ENCODE measurements at regions not wholly inside any gene's neighbourhood (a gene's known extent, or its start where the extent isn't known, plus 50 kb on each side); places are given as distances from the start of the nearest gene placed in this dataset.

GRCh38 chr13:57877601-57878000 lies 246.1 kb downstream of the PCDH17 start:
- H3K9me3 ChIP-seq (ENCODE audit: control insufficient read depth in 4 of 4, low read length in 3 of 4): no peaks in the 10 kb centered on the region
- H3K9ac ChIP-seq (ENCODE audit: low read depth in 1 of 2, low read length in 2 of 2): no peak overlapping the region
- H3K4me3 ChIP-seq (ENCODE audit: low read depth in 1 of 3, low read length in 3 of 3): no peak overlapping the region
- H3K27me3 ChIP-seq (ENCODE audit: control insufficient read depth in 4 of 4, insufficient read depth in 4 of 4, low read length in 3 of 4): no peaks in the 10 kb centered on the region
- H3K36me3 ChIP-seq (ENCODE audit: control insufficient read depth in 4 of 4, insufficient read depth in 3 of 4, low read depth in 1 of 4, low read length in 3 of 4): no peaks in the 10 kb centered on the region
- 86% methylated on average over 2 of the region's 2 CpGs for WGBS
- H3K27ac ChIP-seq (ENCODE audit: low read depth in 1 of 2, low read length in 2 of 2): no peak overlapping the region
- TF ChIP-seq EGR1 (IDR thresholded peaks at IDR 0.05; ENCODE audit: low read depth in 2 of 2) (no peak), MAX (IDR thresholded peaks at IDR 0.05) (no peak), SP1 (IDR thresholded peaks at IDR 0.05) (no peak), REST (IDR thresholded peaks at IDR 0.05) (no peak), RAD21 (IDR thresholded peaks at IDR 0.05) (no peak), TAF1 (conservative IDR thresholded peaks at IDR 0.05) (no peak), YY1 (IDR thresholded peaks at IDR 0.05) (no peak), GABPA (IDR thresholded peaks at IDR 0.05 in 1 of 2, conservative IDR thresholded peaks at IDR 0.05 in 1 of 2) (no peak), ATF3 (IDR thresholded peaks at IDR 0.05) (no peak), RXRA (IDR thresholded peaks at IDR 0.05) (no peak), CTCF (IDR thresholded peaks at IDR 0.05; ENCODE audit: low read depth, low read length, missing input control) (no peak)
- no peak for DNase-seq (ENCODE audit: low spot score)
- no peaks in the 10 kb centered on the region for H3K4me1 ChIP-seq (ENCODE audit: control insufficient read depth in 4 of 4, insufficient read depth in 4 of 4, low read length in 3 of 4)

GRCh38 chr13:57878291-57878690 lies 246.7 kb downstream of the PCDH17 start:
- Histone ChIP-seq H3K4me1 (ENCODE audit: control insufficient read depth in 4 of 4, insufficient read depth in 4 of 4, low read length in 3 of 4) (no peaks in the 10 kb centered on the region), H3K9me3 (ENCODE audit: control insufficient read depth in 4 of 4, low read length in 3 of 4) (no peaks in the 10 kb centered on the region), H3K4me3 (ENCODE audit: low read depth in 1 of 3, low read length in 3 of 3) (no peak overlapping the region), H3K9ac (ENCODE audit: low read depth in 1 of 2, low read length in 2 of 2) (no peak overlapping the region), H3K36me3 (ENCODE audit: control insufficient read depth in 4 of 4, insufficient read depth in 3 of 4, low read depth in 1 of 4, low read length in 3 of 4) (no peaks in the 10 kb centered on the region), H3K27ac (ENCODE audit: low read depth in 1 of 2, low read length in 2 of 2) (no peak overlapping the region), H3K27me3 (ENCODE audit: control insufficient read depth in 4 of 4, insufficient read depth in 4 of 4, low read length in 3 of 4) (no peaks in the 10 kb centered on the region)
- no peak for DNase-seq (ENCODE audit: low spot score)
- TF ChIP-seq NR2F2 (IDR thresholded peaks at IDR 0.05): no peak
- 59% methylated on average over 2 of the region's 2 CpGs for WGBS

- H3K9me3 ChIP-seq (ENCODE audit: control insufficient read depth in 4 of 4, low read length in 3 of 4): no peaks in the 10 kb centered on the region
- H3K9ac ChIP-seq (ENCODE audit: low read depth in 1 of 2, low read length in 2 of 2): no peak overlapping the region
- no peak overlapping the region for H3K4me3 ChIP-seq (ENCODE audit: low read depth in 1 of 3, low read length in 3 of 3)
- no peak for DNase-seq (ENCODE audit: low spot score)
- H3K27ac ChIP-seq (ENCODE audit: low read depth in 1 of 2, low read length in 2 of 2): no peak overlapping the region
- H3K4me1 ChIP-seq (ENCODE audit: control insufficient read depth in 4 of 4, insufficient read depth in 4 of 4, low read length in 3 of 4): no peaks in the 10 kb centered on the region
- H3K27me3 ChIP-seq (ENCODE audit: control insufficient read depth in 4 of 4, insufficient read depth in 4 of 4, low read length in 3 of 4): no peaks in the 10 kb centered on the region
- H3K36me3 ChIP-seq (ENCODE audit: control insufficient read depth in 4 of 4, insufficient read depth in 3 of 4, low read depth in 1 of 4, low read length in 3 of 4): no peaks in the 10 kb centered on the region
- TF ChIP-seq ZBTB33 (IDR thresholded peaks at IDR 0.05): no peak
- TF ChIP-seq NR2F2 (IDR thresholded peaks at IDR 0.05): no peak
- no peak for TF ChIP-seq FOXA1 (IDR thresholded peaks at IDR 0.05)
- no peak for TF ChIP-seq REST (IDR thresholded peaks at IDR 0.05)
- TF ChIP-seq TAF1 (conservative IDR thresholded peaks at IDR 0.05): no peak
- no peak for TF ChIP-seq MAX (IDR thresholded peaks at IDR 0.05)
- TF ChIP-seq ATF3 (IDR thresholded peaks at IDR 0.05): no peak
- TF ChIP-seq YY1 (IDR thresholded peaks at IDR 0.05): no peak
Observed at GRCh38 chr13:57897225-57897624, 265.7 kb downstream of the PCDH17 start.
